ENCODE measurements at regions not wholly inside any gene's neighbourhood (a gene's known extent, or its start where the extent isn't known, plus 50 kb on each side); places are given as distances from the start of the nearest gene placed in this dataset.

- WGBS (ENCODE audit: insufficient coverage) = 51% methylated on average over 4 of the region's 7 CpGs
- H3K4me2 ChIP-seq (replicated peaks; ENCODE audit: low read depth, low read length, poor library complexity, severe bottlenecking) = peak overlapping the region; percentile 69
- no peak for DNase-seq
- H3K4me1 ChIP-seq (ENCODE audit: control insufficient read depth in 2 of 2, insufficient read depth in 2 of 2, low read length in 2 of 2) = peaks cover 42 to 52% of the 10 kb centered on the region in 2 donors
- peak overlapping the region; percentile 64 to 73 for H3K27ac ChIP-seq (ENCODE audit: low read length in 2 of 2)
- no peak for TF ChIP-seq CTCF (IDR thresholded peaks at IDR 0.05)
- no peak for TF ChIP-seq EZH2 (IDR thresholded peaks at IDR 0.05; ENCODE audit: borderline replicate concordance, insufficient read depth, low read depth, low read length, poor library complexity, severe bottlenecking)
- intact Hi-C loops (cut with micrococcal nuclease) = loop anchor here (1.0 to 10.0 kb wide), 8 partner anchors 15 to 483 kb away; no protein-coding TSS in a partner anchor
- peak overlapping the region; percentile 39 for H3K9ac ChIP-seq (ENCODE audit: low read length)
- H3K27ac Mint-ChIP-seq = peak overlapping the region; percentile 98
- no peaks in the 10 kb centered on the region for H4K20me1 ChIP-seq (ENCODE audit: control insufficient read depth, insufficient read depth, low read length, poor library complexity, severe bottlenecking)
- ChIA-PET POLR2A (interaction anchor here (0.7 to 3.6 kb wide), 8 partner anchors 15 to 483 kb away, joined by 3 to 30 read pairs (median 5); partner anchors contain the start of gene IRF2BP2), CTCF (interaction anchor here (0.8 to 3.4 kb wide), 12 partner anchors 14 to 479 kb away, joined by 3 to 30 read pairs (median 5); partner anchors contain the start of gene IRF2BP2)
- H3K27me3 ChIP-seq (replicated peaks in 1 of 4; ENCODE audit: control extremely low read depth in 1 of 4, control insufficient read depth in 3 of 4, insufficient read depth in 4 of 4, low read length in 3 of 4) = no peaks in the 10 kb centered on the region
- no peak for ATAC-seq (ENCODE audit: low read depth)
- no peaks in the 10 kb centered on the region for H3K9me3 Mint-ChIP-seq (ENCODE audit: insufficient read depth)
- no peaks in the 10 kb centered on the region for H3K79me2 ChIP-seq (ENCODE audit: control insufficient read depth, insufficient read depth, low read length)
- H3K4me3 Mint-ChIP-seq = peak overlapping the region; percentile 88
- H3K9me3 ChIP-seq (ENCODE audit: control extremely low read depth in 1 of 3, control insufficient read depth in 2 of 3, insufficient read depth in 1 of 3, low read length in 2 of 3) = no peaks in the 10 kb centered on the region
- no peak overlapping the region for H3K4me3 ChIP-seq (ENCODE audit: control extremely low read depth in 1 of 5, extremely low read depth in 1 of 5, insufficient read depth in 1 of 5, low read depth in 2 of 5, low read length in 4 of 5)
- no peaks in the 10 kb centered on the region for H3K36me3 ChIP-seq (replicated peaks in 1 of 2; ENCODE audit: control extremely low read depth in 1 of 2, control insufficient read depth in 1 of 2, extremely low read depth in 1 of 2, insufficient read depth in 2 of 2, low read length in 1 of 2)
- H3K27me3 Mint-ChIP-seq = no peaks in the 10 kb centered on the region
- no peak overlapping the region for H2AFZ ChIP-seq (ENCODE audit: insufficient read depth, low read depth, low read length, poor library complexity, severe bottlenecking)
- H3K4me1 Mint-ChIP-seq = peaks cover 61% of the 10 kb centered on the region
Measured at GRCh38 chr1:234977875-234978396, 150.7 kb downstream of the TOMM20 start.
